ENCODE measurements at regions not wholly inside any gene's neighbourhood (a gene's known extent, or its start where the extent isn't known, plus 50 kb on each side); places are given as distances from the start of the nearest gene placed in this dataset.

GRCh38 chrX:124217304-124218251 lies 114.9 kb upstream of the TEX13D start:
- no peak for TF ChIP-seq CTCF (IDR thresholded peaks at IDR 0.05; ENCODE audit: low read depth, low read length)
- no peak for DNase-seq (ENCODE audit: low read depth, low spot score)
- Histone ChIP-seq H3K4me3 (ENCODE audit: low read depth, low read length) (no peak overlapping the region), H3K27ac (ENCODE audit: low read depth, low read length) (no peak overlapping the region), H3K9me3 (ENCODE audit: control insufficient read depth, insufficient read depth, low read length) (no peaks in the 10 kb centered on the region), H3K27me3 (ENCODE audit: control insufficient read depth, insufficient read depth, low read length) (no peaks in the 10 kb centered on the region)
- CTCF ChIA-PET = interaction anchor here (0.7 kb wide), 1 partner anchor 89 kb away, joined by 4 read pairs; no protein-coding TSS in a partner anchor
- POLR2A ChIA-PET = no interaction called here

- ChIA-PET POLR2A (no interaction called here), CTCF (no interaction called here)
- DNase-seq (ENCODE audit: low read depth, low spot score) = no peak
- H3K27ac ChIP-seq (ENCODE audit: low read depth, low read length) = no peak overlapping the region
- no peaks in the 10 kb centered on the region for H3K9me3 ChIP-seq (ENCODE audit: control insufficient read depth, insufficient read depth, low read length)
- TF ChIP-seq CTCF (IDR thresholded peaks at IDR 0.05; ENCODE audit: low read depth, low read length) = no peak
- H3K27me3 ChIP-seq (ENCODE audit: control insufficient read depth, insufficient read depth, low read length) = no peaks in the 10 kb centered on the region
- H3K4me3 ChIP-seq (ENCODE audit: low read depth, low read length) = no peak overlapping the region
These were observed 108.9 kb upstream of the TEX13D start for GRCh38 chrX:124223524-124223923.

GRCh38 chrX:124224528-124224927 lies 107.9 kb upstream of the TEX13D start:
- no peak for TF ChIP-seq CTCF (IDR thresholded peaks at IDR 0.05; ENCODE audit: low read depth, low read length)

GRCh38 chrX:124226129-124226528 lies 106.3 kb upstream of the TEX13D start:
- Histone ChIP-seq H3K27ac (ENCODE audit: low read depth, low read length) (no peak overlapping the region), H3K9me3 (ENCODE audit: control insufficient read depth, insufficient read depth, low read length) (no peaks in the 10 kb centered on the region), H3K4me3 (ENCODE audit: low read depth, low read length) (no peak overlapping the region), H3K27me3 (ENCODE audit: control insufficient read depth, insufficient read depth, low read length) (no peaks in the 10 kb centered on the region)
- no peak for DNase-seq (ENCODE audit: low read depth, low spot score)
- ChIA-PET POLR2A (no interaction called here), CTCF (no interaction called here)
- no peak for TF ChIP-seq CTCF (IDR thresholded peaks at IDR 0.05; ENCODE audit: low read depth, low read length)

More at GRCh38 chrX:124224528-124224927, 107.9 kb upstream of the TEX13D start:
- ChIA-PET CTCF (no interaction called here), POLR2A (no interaction called here)
- DNase-seq (ENCODE audit: low read depth, low spot score) = no peak
- Histone ChIP-seq H3K9me3 (ENCODE audit: control insufficient read depth, insufficient read depth, low read length) (no peaks in the 10 kb centered on the region), H3K4me3 (ENCODE audit: low read depth, low read length) (no peak overlapping the region), H3K27ac (ENCODE audit: low read depth, low read length) (no peak overlapping the region), H3K27me3 (ENCODE audit: control insufficient read depth, insufficient read depth, low read length) (no peaks in the 10 kb centered on the region)

GRCh38 chrX:124228849-124229248 lies 103.6 kb upstream of the TEX13D start:
- POLR2A ChIA-PET = no interaction called here
- TF ChIP-seq CTCF (IDR thresholded peaks at IDR 0.05; ENCODE audit: low read depth, low read length) = no peak
- no peak for DNase-seq (ENCODE audit: low read depth, low spot score)
- CTCF ChIA-PET = no interaction called here
- H3K4me3 ChIP-seq (ENCODE audit: low read depth, low read length) = no peak overlapping the region
- no peaks in the 10 kb centered on the region for H3K9me3 ChIP-seq (ENCODE audit: control insufficient read depth, insufficient read depth, low read length)
- H3K27ac ChIP-seq (ENCODE audit: low read depth, low read length) = no peak overlapping the region
- H3K27me3 ChIP-seq (ENCODE audit: control insufficient read depth, insufficient read depth, low read length) = no peaks in the 10 kb centered on the region
